ENCODE measurements at regions not wholly inside any gene's neighbourhood (a gene's known extent, or its start where the extent isn't known, plus 50 kb on each side); places are given as distances from the start of the nearest gene placed in this dataset.

DNA sequence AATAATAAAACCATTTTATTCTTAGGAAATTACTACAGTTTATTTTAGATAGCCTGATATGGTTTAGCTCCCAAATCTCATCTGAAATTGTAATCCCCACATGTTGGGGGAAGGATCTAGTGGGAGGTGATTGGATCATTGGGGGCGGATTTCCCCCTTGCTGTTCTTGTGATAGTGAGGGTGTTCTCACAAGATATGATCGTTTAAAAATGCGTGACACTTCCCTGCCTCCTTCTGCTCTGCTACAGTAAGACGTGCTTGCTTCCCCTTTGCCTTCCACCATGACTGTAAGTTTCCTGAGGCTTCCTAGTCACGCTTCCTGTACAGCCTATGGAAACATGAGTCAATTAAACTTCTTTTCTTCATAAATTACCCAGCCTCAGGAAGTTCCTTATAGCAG lies 122.4 kb upstream of the FGF10 start:
- Histone ChIP-seq H3K9me1 (ENCODE audit: insufficient read depth, low read length) (no peaks in the 10 kb centered on the region), H3K9me3 (ENCODE audit: control insufficient read depth, insufficient read depth, low read length) (no peaks in the 10 kb centered on the region), H3K4me3 (ENCODE audit: insufficient read depth, low read depth, low read length) (no peak overlapping the region), H4K91ac (ENCODE audit: insufficient read depth, low read depth, low read length) (no peak overlapping the region), H3K79me1 (ENCODE audit: low read depth in 1 of 2, low read length in 2 of 2) (no peaks in the 10 kb centered on the region), H3K27me3 (ENCODE audit: control insufficient read depth, insufficient read depth, low read length) (no peaks in the 10 kb centered on the region), H2AK5ac (ENCODE audit: low read depth, low read length) (no peak overlapping the region), H2AK9ac (replicated peaks; ENCODE audit: low read depth, low read length, poor library complexity) (no peak overlapping the region), H3K4ac (ENCODE audit: low read depth, low read length) (no peak overlapping the region), H3K9ac (ENCODE audit: low read depth, low read length) (no peak overlapping the region), H3K4me1 (ENCODE audit: control insufficient read depth, insufficient read depth, low read length) (no peaks in the 10 kb centered on the region), H2BK120ac (ENCODE audit: low read depth, low read length) (no peak overlapping the region), H2BK15ac (ENCODE audit: low read depth, low read length) (no peak overlapping the region), H3K4me2 (ENCODE audit: low read depth, low read length) (no peak overlapping the region), H3K23ac (ENCODE audit: low read depth, low read length) (no peak overlapping the region), H3K14ac (replicated peaks; ENCODE audit: low read depth, low read length) (no peak overlapping the region), H2AFZ (replicated peaks; ENCODE audit: low read length, poor library complexity) (no peak overlapping the region), H3K18ac (ENCODE audit: low read depth, low read length) (no peak overlapping the region), H2BK5ac (ENCODE audit: low read depth, low read length, poor library complexity, severe bottlenecking) (no peak overlapping the region), H3K27ac (ENCODE audit: insufficient read depth, low read length) (no peak overlapping the region), H2BK20ac (ENCODE audit: low read depth, low read length) (no peak overlapping the region), H4K20me1 (ENCODE audit: insufficient read depth, low read length) (no peaks in the 10 kb centered on the region), H4K5ac (ENCODE audit: low read depth, low read length) (no peak overlapping the region), H4K8ac (ENCODE audit: low read depth in 2 of 2, low read length in 2 of 2) (no peak overlapping the region), H3K36me3 (ENCODE audit: control insufficient read depth, insufficient read depth, low read length) (no peaks in the 10 kb centered on the region), H3K56ac (ENCODE audit: extremely low read depth, insufficient read depth, low read length) (no peak overlapping the region)
- ATAC-seq (ENCODE audit: low read depth) (no peak), DNase-seq (no peak)
- WGBS, 2 experiments (ENCODE audit: extremely low coverage in 2 of 2, insufficient read length in 1 of 2) = no CpG with 5 or more reads among the region's 5 CpGs
- no TSS peak for BruUV-seq (replicated peaks)
- intact Hi-C loops (cut with micrococcal nuclease) = no loop called here
- TF ChIP-seq CEBPB (IDR thresholded peaks at IDR 0.05; ENCODE audit: low read depth, low read length) (no peak), MXI1 (IDR thresholded peaks at IDR 0.05; ENCODE audit: borderline replicate concordance, low read depth, low read length) (no peak), MAZ (IDR thresholded peaks at IDR 0.05; ENCODE audit: borderline replicate concordance, low read depth, low read length) (no peak), RCOR1 (IDR thresholded peaks at IDR 0.05; ENCODE audit: insufficient replicate concordance, low read length) (no peak), NFE2L2 (IDR thresholded peaks at IDR 0.05; ENCODE audit: low read depth, low read length) (no peak), CHD1 (IDR thresholded peaks at IDR 0.05; ENCODE audit: low read depth, low read length) (no peak), POLR2A (IDR thresholded peaks at IDR 0.05; ENCODE audit: low read depth, low read length) (no peak), BHLHE40 (IDR thresholded peaks at IDR 0.05; ENCODE audit: low read depth, low read length) (no peak), SMC3 (IDR thresholded peaks at IDR 0.05; ENCODE audit: low read depth, low read length) (no peak), RAD21 (IDR thresholded peaks at IDR 0.05; ENCODE audit: low read length) (no peak), FOS (IDR thresholded peaks at IDR 0.05; ENCODE audit: low read depth, low read length) (no peak)
- TF ChIP-seq, protein P1, sequence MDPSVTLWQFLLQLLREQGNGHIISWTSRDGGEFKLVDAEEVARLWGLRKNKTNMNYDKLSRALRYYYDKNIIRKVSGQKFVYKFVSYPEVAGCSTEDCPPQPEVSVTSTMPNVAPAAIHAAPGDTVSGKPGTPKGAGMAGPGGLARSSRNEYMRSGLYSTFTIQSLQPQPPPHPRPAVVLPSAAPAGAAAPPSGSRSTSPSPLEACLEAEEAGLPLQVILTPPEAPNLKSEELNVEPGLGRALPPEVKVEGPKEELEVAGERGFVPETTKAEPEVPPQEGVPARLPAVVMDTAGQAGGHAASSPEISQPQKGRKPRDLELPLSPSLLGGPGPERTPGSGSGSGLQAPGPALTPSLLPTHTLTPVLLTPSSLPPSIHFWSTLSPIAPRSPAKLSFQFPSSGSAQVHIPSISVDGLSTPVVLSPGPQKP (IDR thresholded peaks at IDR 0.05; ENCODE audit: borderline replicate concordance, low read depth, low read length) = no peak
- TF ChIP-seq, protein P2, sequence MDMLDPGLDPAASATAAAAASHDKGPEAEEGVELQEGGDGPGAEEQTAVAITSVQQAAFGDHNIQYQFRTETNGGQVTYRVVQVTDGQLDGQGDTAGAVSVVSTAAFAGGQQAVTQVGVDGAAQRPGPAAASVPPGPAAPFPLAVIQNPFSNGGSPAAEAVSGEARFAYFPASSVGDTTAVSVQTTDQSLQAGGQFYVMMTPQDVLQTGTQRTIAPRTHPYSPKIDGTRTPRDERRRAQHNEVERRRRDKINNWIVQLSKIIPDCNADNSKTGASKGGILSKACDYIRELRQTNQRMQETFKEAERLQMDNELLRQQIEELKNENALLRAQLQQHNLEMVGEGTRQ (IDR thresholded peaks at IDR 0.05; ENCODE audit: low read depth, low read length) = no peak
- TF ChIP-seq, protein P3, sequence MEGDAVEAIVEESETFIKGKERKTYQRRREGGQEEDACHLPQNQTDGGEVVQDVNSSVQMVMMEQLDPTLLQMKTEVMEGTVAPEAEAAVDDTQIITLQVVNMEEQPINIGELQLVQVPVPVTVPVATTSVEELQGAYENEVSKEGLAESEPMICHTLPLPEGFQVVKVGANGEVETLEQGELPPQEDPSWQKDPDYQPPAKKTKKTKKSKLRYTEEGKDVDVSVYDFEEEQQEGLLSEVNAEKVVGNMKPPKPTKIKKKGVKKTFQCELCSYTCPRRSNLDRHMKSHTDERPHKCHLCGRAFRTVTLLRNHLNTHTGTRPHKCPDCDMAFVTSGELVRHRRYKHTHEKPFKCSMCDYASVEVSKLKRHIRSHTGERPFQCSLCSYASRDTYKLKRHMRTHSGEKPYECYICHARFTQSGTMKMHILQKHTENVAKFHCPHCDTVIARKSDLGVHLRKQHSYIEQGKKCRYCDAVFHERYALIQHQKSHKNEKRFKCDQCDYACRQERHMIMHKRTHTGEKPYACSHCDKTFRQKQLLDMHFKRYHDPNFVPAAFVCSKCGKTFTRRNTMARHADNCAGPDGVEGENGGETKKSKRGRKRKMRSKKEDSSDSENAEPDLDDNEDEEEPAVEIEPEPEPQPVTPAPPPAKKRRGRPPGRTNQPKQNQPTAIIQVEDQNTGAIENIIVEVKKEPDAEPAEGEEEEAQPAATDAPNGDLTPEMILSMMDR (conservative IDR thresholded peaks at IDR 0.05; ENCODE audit: low read depth, low read length) = no peak
- dilution Hi-C loops (cut with HindIII; ENCODE audit: low sequenced_read_pairs, unreplicated experiment) = no loop called here
- ChIA-PET CTCF (interaction anchor here (1.1 kb wide), 1 partner anchor 13 kb away, joined by 3 read pairs; no protein-coding TSS in a partner anchor), POLR2A (ENCODE audit: unreplicated experiment) (no interaction called here)
- in situ Hi-C loops (cut with MboI; ENCODE audit: low sequenced_read_pairs) = no loop called here

All from IMR-90 (cell line).